ENCODE measurements at regions not wholly inside any gene's neighbourhood (a gene's known extent, or its start where the extent isn't known, plus 50 kb on each side); places are given as distances from the start of the nearest gene placed in this dataset.
A peak's percentile ranks its signal among the peaks of the same experiment; 100 is the strongest.

DNA sequence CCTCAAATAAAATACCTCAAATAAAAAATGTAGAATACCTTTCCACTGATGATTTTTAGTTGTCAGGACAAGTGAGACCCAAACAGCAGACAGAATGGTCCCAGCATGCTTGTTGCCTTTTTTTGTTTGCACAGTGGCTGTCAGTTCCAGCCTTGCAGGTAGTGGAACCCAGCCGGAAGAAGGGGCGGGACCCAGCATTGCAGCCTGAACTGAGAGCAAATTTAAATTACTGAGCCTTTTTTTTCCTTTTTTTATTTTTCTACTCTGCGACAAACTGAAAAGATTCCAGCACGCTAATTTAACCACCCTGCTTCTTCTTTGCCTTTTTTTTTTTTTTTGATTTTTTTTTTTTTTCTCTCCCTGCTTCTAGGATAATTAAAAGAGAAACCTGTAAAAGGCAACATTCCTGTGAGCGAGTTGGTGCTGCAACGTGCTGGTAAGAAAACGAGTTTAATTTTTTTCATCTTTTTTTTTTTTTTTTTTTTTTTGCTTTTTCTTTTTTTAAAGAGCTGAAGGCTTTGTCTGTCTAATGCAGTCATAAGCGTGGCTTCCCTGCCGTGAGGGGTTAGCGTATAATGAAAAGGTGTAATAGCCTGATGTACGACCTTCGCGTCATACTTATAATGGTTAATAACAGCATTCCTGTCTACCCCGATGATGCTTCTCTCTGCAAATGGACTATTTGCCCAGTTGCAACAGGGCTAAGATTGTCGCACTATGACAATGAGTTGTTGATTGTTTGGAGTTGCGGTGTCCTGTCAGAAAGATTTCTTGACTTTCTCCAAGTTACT, 555.3 kb upstream of the CELF2 start:
- peak; percentile 0 for DNase-seq

DNA sequence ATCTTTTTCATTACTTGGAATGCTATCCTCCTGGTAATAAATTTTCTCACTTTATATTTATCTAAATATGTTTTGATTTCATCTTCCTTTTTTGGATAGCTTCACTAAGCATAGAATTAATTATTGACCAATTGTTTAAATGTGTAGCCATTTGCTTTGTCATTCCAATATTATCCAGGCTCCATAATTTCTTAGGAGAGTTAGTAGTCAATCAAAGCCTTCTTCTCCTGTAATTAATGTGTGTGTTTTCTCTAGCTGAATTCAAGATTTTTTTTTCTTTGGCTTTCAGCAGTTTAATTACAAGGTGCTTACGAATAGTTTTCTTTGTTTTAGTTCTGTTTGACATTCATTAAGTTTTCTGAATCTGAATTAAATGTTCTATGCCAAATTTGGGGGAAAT, 545.9 kb upstream of the CELF2 start:
- DNase-seq = no peak

DNA sequence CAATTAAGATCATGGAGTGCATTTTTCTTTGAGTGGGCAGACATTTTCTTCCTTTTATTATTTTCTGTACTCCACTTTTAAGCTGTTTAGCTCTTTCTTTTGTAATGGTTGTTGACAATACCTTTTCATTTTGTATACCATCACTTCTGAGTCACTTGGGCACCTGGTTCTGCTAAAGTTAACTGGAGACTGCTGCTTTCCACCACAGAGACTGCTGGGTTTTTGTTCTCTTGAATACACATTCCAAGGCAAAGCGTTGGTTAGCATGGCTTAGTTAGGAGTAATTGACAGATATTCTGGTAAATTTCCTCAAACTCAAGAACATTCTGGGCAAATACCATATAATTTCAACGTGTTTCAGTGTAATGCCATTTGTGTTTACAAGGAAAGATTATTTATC, 541.9 kb upstream of the CELF2 start:
- no peak for DNase-seq

DNA sequence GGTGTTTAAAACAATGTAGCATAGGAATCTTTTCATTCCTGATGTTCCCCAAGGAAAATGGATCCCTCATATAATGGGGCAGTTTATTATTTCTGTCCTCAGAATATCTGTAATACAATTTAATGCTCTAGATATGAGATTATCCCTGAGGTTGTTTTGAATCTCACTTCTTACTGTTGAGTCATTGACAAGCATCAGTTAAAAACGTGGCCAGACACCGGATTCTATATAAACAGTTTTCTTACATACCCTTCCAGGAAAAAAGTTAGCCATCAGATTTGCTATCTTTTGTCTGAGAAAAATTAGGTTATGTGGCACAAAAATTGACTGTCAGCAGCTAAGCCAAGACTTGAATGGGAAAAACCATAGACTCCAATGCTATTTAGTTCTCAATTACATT, 539.8 kb upstream of the CELF2 start:
- DNase-seq = no peak

DNA sequence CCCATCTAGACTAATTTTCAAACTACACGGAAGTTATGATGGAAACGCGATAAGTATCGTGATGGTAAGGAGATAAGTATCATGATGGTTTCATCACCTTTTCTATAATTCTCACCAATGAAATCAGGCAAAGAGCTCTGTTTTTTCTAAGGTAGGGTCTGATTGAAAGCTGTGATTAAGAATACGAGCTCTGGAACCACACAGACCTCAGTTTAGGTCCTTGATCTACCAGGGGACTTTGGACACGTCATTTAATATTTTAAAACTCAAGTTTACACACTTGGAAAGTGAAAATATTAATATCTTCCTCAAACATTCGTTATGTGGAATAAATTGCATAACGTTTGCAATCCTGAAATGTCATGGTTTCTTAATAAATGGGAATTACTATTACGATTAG, 538.2 kb upstream of the CELF2 start:
- no peak for DNase-seq

DNA sequence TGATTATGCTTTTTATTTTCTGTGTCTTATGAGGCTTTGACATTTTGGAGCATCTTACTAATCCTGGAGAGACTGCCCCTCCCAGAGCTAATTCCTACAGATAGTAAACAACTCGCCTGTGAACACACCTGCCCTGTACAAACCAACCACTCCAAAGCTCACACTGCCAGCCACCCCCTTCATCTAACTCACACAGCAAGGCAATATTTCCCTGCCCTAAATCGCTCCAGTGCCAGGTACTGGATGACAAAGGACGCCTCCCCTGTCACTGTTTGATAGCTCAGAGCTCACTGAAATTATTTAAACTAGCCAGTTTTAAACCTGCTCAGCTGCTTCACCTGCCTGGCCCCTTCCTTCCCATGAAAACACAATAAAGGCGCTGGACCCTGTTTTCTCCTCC, 535.1 kb upstream of the CELF2 start:
- peak; percentile 0 for DNase-seq

DNA sequence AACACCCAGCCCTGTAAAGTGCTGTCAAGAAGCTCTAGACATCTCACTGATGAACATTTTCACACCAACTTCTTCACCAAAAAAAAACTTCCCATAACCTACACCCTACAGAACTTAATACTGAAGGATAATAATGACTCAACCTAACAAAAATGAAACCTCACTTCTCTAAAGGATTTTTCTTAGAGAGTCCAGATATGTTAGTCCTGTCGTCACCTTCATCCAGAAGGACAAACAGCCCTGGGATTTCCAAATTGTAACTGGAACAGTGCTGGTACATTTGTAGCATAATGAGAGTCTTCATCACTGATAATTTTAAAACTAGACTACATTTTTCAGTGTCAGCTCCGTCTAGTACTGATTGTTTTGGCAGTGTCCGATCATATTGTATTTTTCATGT, 528.6 kb upstream of the CELF2 start:
- no peak for DNase-seq

DNA sequence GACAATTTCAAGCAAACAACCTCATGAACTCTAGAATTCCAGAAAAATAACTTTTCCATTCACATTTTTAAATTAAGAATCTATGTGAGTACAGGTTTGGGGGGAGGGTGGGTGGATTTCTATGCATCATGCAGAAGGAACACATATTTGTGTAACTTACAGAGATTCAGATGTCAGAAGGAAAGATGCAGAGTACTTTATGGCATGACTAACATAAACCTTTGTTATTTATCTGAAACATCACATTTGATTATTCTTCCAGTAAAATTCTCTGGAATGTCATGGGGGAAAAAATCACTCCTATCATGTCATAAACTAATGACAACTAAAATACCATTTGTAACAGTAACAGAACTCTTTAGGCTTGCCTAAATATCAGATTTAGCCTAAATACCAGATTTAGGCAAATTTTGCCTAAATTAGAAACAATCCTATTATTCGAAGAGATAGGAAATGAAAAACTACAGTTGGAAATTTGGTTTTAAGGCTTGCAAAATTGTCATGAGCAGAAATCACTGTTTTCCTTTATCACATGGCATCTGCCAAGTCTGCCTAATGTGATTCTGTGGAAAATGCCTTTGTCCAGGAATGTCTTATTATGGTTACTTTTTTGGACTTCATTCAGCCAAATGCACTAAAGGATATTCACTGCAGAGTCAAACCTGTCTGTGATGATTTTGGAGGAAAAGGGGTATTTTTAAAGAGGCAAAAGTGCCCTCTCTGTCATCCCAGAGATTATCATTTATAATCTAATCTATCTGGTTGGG, 527.7 kb upstream of the CELF2 start:
- DNase-seq = no peak

DNA sequence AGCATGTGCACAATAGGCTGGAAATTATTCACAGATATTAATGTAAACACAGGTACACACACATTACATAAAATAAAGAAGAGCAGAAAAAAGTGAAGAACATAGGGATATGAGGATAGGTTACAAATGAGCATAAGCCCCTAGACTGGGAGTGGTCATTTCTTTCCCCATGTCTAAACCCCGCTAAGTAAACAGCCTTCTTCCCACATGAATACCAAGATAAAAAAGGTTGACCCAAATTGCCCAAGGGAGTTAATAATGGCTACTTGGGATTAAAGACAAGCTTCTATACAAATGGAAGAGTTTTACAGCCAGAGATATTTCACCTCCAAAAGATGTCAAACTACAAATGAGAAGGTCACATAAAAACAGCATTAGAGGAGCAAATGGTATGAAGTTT, 527.1 kb upstream of the CELF2 start:
- DNase-seq = no peak

DNA sequence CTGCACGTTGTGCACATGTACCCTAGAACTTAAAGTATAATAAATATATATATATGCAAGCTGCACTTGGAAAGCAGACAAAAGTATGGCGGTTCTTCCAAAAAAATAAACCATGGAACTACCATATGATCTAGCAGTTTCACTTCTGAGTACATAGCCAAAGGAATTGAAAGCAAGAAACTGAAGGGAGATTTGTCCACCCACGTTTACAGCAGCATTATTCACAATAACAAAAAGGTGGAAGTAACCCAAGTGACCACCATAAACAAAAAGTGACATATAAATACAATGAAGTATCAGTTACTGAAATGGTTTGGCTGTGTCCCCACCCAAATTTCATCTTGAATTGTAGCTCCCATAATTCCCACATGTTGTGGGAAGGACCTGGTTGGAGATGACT, 525.3 kb upstream of the CELF2 start:
- DNase-seq = no peak

DNA sequence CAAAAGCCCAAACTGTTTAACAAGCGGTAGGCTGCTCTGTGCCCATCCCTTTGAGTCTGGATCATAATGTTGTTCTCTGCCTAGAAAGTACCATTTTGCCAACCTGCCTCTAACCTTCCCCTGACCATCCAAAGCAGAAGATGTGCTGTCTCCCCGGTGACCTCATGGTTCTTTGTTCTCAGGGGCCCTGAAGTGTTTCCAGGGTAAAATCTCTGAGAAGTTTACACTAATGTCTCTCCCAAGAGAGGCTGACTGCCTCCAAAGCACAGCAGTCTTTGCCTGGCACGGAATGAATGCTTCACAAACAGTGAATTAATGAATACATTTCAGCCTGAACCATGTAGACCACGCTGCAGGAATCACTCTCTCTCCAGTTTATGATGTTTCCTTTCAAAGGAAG, 523.8 kb upstream of the CELF2 start:
- DNase-seq = no peak

DNA sequence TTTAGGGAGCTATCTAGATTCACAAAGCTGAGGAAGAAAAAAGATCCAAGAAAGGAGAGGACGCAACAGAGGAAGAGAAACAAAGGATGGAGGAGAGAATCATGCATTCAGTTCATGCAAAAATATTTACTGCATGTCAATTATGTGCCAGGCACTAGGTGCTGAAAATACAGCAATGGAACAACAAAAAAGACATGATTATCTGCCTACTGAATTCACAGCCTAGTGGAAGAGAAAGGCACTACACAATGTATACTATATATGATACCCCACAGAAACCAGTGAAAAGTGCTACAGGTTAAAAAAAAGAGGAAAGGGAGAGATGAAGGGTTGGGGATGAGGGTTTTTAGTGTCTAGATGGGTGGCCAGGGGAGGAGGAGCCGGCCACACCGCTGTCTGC, 520.4 kb upstream of the CELF2 start:
- DNase-seq = no peak

DNA sequence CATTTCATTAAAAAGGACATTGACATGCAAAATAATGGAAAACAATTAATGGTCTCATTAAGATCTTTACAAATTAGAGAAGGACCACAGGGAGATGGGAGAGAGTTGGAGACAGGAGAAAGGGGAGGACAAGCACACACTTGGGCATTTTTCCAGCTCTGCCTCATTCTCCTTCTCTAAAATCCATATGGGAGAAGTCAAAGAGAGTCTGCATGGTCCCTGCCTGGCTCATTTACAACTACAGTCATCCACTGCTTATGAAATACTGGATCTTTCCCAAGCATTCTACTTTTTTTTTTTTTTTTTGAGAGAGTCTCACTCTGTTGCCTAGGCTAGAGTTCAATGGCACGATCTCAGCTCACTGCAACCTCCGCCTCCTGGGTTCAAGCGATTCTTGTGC, 518.9 kb upstream of the CELF2 start:
- no peak for DNase-seq

DNA sequence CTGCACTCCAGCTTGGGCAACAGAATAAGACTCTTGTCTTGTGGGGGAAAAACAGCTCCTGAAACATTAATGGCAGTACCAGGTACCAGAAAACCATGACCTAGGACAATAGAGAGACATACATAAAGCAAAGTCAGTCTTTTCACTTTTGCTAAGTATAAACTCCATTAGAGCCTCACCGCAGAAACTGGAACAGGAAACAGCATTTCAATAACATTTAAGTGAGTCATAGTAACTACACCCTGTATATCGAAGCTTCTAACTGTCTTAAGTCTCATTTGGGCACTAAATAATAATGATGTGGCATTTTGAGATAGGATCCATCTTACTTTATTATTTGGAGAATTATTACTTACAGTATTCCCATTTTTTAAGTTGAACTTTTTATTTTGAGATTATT, 517.8 kb upstream of the CELF2 start:
- DNase-seq = no peak

DNA sequence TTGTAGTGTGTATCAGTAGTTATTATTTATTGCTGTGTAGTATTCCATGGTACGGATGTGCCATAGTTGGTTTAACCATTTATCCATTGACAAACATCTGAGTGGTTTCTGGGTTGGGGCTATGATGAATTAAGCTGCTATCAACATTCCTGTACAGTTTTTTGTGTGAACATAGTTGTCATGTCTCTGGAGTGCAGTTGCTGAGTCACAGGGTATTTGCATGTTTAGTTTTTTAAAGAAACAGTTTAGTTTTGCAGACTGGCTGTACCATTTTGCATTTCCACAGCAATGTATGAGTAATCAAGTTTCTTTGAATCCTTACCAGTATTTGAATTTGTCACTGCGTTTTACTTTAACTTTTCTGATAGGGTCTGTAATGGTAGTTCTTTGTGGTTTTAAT, 516.7 kb upstream of the CELF2 start:
- no peak for DNase-seq

DNA sequence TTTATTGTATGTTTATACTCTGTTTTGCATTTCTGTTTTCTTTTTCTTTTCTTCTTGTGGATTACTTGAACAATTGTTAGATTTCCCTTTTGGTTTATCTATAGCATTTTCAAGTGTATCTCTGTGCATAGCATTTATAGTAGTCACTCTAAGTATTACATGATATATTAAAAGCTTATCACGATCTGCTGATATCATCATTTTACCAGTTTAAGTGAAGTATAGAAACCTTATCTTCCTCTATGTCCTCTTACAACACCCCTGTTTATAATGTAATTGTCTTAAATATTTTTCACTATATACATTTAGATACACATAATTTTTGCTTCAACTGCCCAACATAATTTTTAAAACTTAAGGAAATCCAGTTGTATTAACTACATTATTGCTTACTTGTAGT, 513.9 kb upstream of the CELF2 start:
- no peak for DNase-seq

DNA sequence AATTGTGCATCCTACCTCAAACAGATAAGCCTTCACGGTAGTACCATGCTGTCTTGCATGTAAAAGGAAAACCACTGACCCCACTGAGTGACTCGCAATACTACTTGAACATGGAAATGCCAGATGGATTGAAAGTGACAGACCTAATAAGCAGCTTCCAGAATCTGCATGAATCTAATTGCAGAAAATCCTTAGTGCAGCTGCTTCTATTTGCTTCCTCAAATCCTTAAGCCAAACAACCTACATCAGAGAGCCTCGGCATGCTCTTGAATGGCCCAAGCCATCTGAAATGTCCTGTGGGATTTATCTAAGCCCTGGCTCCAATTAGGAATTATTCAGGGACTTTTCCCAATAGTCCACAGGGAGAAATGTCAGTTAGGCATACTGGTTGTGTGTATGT, 509.5 kb upstream of the CELF2 start:
- no peak for DNase-seq

DNA sequence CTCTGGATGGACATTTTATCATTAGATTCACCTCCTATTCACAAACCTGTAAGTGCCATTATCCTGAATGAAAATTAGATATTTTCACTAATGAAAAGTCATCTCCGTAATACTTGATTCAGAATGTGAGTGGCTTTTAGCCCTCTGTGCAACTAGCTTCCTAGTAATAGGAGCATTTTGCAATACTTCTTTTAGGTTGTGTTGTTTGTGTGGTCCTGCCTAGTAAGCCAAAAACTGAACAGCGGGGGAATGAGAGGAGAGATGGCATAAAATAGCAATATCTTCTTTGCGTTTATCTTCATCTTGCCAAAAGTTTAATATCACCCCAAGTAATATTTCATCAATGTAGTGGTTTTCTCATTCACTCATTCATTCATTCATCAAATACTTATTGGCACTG, 507.5 kb upstream of the CELF2 start:
- no peak for DNase-seq

DNA sequence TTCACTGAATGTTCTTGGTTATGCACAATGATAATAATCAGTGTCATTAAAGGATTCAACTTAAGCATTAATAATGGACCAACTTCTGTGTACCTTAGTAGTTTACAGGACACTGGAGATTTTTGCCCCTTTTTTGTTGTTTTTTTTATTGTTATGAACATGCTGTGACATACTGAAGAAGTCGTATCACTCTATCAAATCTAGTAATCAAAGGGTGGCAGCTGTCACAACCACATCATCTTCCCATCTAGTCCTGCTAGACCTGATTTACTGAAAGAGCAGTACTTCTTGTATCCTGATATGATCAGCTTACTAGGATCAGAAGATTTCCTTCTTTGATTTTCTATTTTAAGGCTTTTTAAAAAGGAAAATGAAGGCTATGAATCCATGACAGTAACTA, 504.6 kb upstream of the CELF2 start:
- DNase-seq = no peak

DNA sequence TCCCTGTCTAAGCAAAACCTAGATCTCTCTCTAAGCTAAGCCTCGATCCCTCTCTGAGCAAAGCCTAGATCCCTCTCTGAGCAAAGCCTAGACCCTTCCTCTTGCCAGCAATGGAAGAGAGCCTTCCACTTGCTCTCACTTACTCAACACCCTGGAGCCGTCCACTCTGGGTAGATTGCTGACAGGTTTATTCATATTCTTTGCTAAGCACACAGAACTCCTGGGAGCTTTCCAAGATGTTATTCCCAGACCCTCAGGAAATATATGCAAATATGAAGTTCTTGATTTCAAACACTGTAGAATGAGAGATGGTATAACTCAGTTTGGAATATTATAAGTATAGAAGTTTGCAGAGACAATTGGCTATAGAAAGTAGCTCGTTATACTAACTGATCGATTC, 503.8 kb upstream of the CELF2 start:
- DNase-seq = no peak

DNA sequence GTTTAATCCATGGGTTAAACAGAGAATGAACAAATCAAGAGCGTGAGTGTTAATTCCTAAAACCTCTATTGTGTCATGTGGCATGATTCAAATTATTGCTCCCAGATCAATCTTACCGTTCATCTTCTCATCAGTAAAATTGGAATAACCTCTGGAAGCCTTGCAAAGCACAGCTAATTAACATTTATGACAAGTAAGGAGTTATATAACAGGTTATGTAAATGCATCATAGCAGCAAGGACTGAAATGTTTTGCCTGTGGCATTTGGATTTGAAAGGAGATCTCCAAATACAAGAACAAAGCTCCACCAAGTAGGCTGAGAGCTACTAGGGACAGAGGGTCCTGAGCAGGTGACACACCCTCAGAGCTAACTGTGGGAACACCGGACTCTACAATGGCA, 502.9 kb upstream of the CELF2 start:
- no peak for DNase-seq

DNA sequence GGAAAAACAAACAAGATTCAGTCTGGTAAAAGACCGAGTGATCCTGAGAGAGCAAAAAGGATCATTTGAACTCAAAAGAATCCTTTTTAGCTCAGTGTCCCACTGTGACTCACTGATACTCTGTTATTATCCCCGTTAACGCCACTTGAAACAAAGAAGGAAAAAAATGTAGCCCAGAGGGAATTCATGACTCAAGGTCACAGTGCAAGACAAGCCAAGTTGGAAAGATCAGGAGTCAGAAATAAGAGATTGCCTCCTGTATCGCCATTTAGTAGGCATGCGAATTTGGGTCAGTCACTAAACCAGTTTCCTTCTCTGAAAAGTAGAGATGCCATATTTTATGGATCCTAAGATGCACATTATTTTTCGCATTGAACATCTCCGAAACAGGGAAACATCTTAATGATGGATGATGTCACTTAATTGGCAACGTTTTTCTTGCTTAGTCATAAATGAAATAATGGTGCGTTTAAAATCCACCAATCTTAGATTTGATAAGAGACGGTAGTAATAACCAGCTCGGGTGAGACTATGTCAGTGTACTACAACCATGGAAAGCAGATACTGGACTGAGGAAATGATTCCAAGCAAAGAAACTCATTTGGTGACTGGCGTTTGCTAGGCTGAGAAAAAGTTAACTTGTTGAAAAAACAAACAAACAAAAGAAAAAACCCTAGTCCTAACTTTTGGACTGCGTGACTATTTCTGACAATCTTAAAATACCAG, 502.0 kb upstream of the CELF2 start:
- DNase-seq = no peak

DNA sequence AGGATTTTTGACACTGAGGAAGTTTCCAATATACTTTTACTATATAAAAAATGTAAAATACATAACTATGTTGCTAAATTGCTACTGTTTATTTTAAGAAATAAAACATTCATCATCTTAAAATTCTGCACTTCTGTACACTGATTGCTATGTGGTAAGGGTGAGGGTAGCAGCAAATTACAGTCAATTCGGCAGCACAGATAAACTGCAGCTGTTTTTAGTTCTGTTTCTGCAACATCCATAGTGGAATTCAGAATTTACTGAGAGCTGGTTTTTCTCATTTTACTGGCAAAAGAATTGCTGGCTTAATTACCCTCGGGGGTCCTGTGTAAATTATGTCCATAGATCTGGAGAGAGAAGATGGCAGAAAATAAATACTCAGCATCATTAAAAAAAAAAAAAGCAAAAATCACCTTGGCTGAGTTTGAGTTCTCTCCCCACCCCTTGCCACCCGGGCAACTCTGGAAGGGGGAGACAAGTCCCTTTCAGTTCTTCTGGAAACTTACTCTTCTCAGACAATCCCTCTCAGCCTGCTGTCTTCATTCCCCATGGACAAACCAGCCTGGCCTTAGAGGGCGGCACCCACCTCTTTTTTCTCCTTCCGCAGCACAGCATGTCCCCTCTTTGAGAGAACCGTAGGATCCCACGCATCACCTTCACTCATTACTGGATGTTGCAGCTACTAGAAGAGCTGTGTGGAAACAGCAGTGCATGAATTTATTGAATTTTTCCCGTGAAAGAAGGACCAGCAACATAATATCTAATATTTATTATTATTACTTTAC, 501.1 kb upstream of the CELF2 start:
- DNase-seq = no peak

Data from COR-L47 (cell line).